ENCODE measurements at regions not wholly inside any gene's neighbourhood (a gene's known extent, or its start where the extent isn't known, plus 50 kb on each side); places are given as distances from the start of the nearest gene placed in this dataset.
"Not testable (repeated sequence)": the region's sequence is repeated elsewhere in the genome, so short reads cannot be mapped to it uniquely, and the experiment has no call there.

GRCh38 chr15:35181538-35181937, 96.4 kb upstream of the NANOGP8 start:
- Histone ChIP-seq H3K27ac (no peak overlapping the region), H3K9me3 (no peaks in the 10 kb centered on the region), H3K4me1 (peaks cover 0 to 15% of the 10 kb centered on the region in 2 donors), H3K4me3 (replicated peaks in 1 of 3) (no peak overlapping the region), H3K27me3 (no peaks in the 10 kb centered on the region), H3K36me3 (no peaks in the 10 kb centered on the region)
- no peak for TF ChIP-seq CTCF (IDR thresholded peaks at IDR 0.05)
- TF ChIP-seq POLR2A (IDR thresholded peaks at IDR 0.05), result no peak
- intact Hi-C loops (cut with DNase I), result no loop called here
- no peak for DNase-seq

GRCh38 chr15:35179739-35180138, 94.6 kb upstream of the NANOGP8 start:
- Histone ChIP-seq H3K36me3 (no peaks in the 10 kb centered on the region), H3K27me3 (no peaks in the 10 kb centered on the region), H3K27ac (no peak overlapping the region), H3K4me3 (replicated peaks in 1 of 3) (no peak overlapping the region), H3K9me3 (no peaks in the 10 kb centered on the region), H3K4me1 (peaks cover 0 to 10% of the 10 kb centered on the region in 2 donors)
- intact Hi-C loops (cut with DNase I), result no loop called here
- DNase-seq, result no peak
- WGBS, 2 donors, result 90 to 92% methylated on average over 3 of the region's 3 CpGs
- no peak for TF ChIP-seq CTCF (IDR thresholded peaks at IDR 0.05)
- no peak for TF ChIP-seq POLR2A (IDR thresholded peaks at IDR 0.05)

GRCh38 chr15:35178186-35178585, 93.1 kb upstream of the NANOGP8 start:
- 91 to 100% methylated on average over 1 of the region's 1 CpG for WGBS, 2 donors

GRCh38 chr15:35174948-35175347, 89.9 kb upstream of the NANOGP8 start:
- H3K27ac ChIP-seq, result peak overlapping the region in 1 of 3 donors; percentile 63
- intact Hi-C loops (cut with DNase I), result no loop called here
- no peaks in the 10 kb centered on the region for H3K9me3 ChIP-seq
- H3K4me1 ChIP-seq, result peaks cover 0 to 7% of the 10 kb centered on the region in 2 donors
- H3K27me3 ChIP-seq, result no peaks in the 10 kb centered on the region
- TF ChIP-seq POLR2A (IDR thresholded peaks at IDR 0.05) (no peak), CTCF (IDR thresholded peaks at IDR 0.05) (no peak)
- no peak for DNase-seq
- WGBS, 2 donors, result 40 to 43% methylated on average over 3 of the region's 3 CpGs
- no peak overlapping the region for H3K4me3 ChIP-seq (replicated peaks in 1 of 3)
- H3K36me3 ChIP-seq, result no peaks in the 10 kb centered on the region

More at GRCh38 chr15:35178186-35178585, 93.1 kb upstream of the NANOGP8 start:
- H3K4me1 ChIP-seq; intact Hi-C loops (cut with DNase I); H3K36me3 ChIP-seq; DNase-seq; H3K4me3 ChIP-seq (replicated peaks in 1 of 3); H3K27ac ChIP-seq; H3K9me3 ChIP-seq; H3K27me3 ChIP-seq: not testable (repeated sequence)

GRCh38 chr15:35173444-35174118, 88.5 kb upstream of the NANOGP8 start:
- WGBS, 2 donors, result 69 to 70% methylated on average over 4 of the region's 4 CpGs
- intact Hi-C loops (cut with DNase I), result no loop called here
- Histone ChIP-seq H3K4me1 (peaks cover 0 to 7% of the 10 kb centered on the region in 2 donors), H3K4me3 (replicated peaks in 1 of 3) (no peak overlapping the region), H3K27me3 (no peaks in the 10 kb centered on the region), H3K36me3 (no peaks in the 10 kb centered on the region), H3K9me3 (no peaks in the 10 kb centered on the region), H3K27ac (no peak overlapping the region)
- no peak for TF ChIP-seq POLR2A (IDR thresholded peaks at IDR 0.05)
- no peak for DNase-seq

- H3K4me1 ChIP-seq, result peaks cover 0 to 2% of the 10 kb centered on the region in 2 donors
- H3K4me3 ChIP-seq (replicated peaks in 1 of 3), result no peak overlapping the region
- no peaks in the 10 kb centered on the region for H3K36me3 ChIP-seq
- no peaks in the 10 kb centered on the region for H3K9me3 ChIP-seq
- no peaks in the 10 kb centered on the region for H3K27me3 ChIP-seq
- WGBS, 2 donors, result 54 to 58% methylated on average over 3 of the region's 3 CpGs
- intact Hi-C loops (cut with DNase I), result no loop called here
- DNase-seq, result no peak
- TF ChIP-seq POLR2A (IDR thresholded peaks at IDR 0.05) (no peak), CTCF (IDR thresholded peaks at IDR 0.05) (no peak)
- H3K27ac ChIP-seq, result no peak overlapping the region
Observed at GRCh38 chr15:35170207-35170606, 85.1 kb upstream of the NANOGP8 start.

All from thyroid gland (tissue), 4 donors.